ENCODE measurements at regions not wholly inside any gene's neighbourhood (a gene's known extent, or its start where the extent isn't known, plus 50 kb on each side); places are given as distances from the start of the nearest gene placed in this dataset.

DNA sequence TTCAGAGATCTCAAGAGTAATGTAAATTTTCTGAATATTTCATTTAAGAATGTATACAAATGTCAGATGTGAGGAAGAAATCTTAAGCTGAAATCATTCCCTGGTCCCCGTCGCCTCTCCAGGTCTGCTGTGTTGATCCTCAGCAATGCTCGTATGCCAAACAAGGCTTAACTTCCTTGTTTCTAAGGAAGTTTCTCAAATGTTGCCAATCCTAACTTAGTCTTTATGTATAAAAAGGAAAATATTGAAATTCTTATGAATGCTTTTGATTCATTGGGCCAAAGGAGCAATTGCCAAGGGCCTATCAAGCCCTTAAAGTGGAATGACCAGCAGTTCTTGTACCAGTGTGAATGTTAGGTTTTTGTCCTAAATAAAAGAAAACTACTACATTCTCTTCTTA, 507.7 kb upstream of the SEMA6D start:
- TF ChIP-seq, protein P1, sequence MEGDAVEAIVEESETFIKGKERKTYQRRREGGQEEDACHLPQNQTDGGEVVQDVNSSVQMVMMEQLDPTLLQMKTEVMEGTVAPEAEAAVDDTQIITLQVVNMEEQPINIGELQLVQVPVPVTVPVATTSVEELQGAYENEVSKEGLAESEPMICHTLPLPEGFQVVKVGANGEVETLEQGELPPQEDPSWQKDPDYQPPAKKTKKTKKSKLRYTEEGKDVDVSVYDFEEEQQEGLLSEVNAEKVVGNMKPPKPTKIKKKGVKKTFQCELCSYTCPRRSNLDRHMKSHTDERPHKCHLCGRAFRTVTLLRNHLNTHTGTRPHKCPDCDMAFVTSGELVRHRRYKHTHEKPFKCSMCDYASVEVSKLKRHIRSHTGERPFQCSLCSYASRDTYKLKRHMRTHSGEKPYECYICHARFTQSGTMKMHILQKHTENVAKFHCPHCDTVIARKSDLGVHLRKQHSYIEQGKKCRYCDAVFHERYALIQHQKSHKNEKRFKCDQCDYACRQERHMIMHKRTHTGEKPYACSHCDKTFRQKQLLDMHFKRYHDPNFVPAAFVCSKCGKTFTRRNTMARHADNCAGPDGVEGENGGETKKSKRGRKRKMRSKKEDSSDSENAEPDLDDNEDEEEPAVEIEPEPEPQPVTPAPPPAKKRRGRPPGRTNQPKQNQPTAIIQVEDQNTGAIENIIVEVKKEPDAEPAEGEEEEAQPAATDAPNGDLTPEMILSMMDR (conservative IDR thresholded peaks at IDR 0.05 in 1 of 2, IDR thresholded peaks at IDR 0.05 in 1 of 2; ENCODE audit: extremely low read depth in 1 of 2, insufficient read depth in 1 of 2, low read depth in 1 of 2, low read length in 2 of 2): no peak
- no peak for TF ChIP-seq EZH2 (IDR thresholded peaks at IDR 0.05; ENCODE audit: borderline replicate concordance, low read length)
